GM21515 (cell line): ENCODE measurements at regions not wholly inside any gene's neighbourhood (a gene's known extent, or its start where the extent isn't known, plus 50 kb on each side); places are given as distances from the start of the nearest gene placed in this dataset.
"Not testable (repeated sequence)": the region's sequence is repeated elsewhere in the genome, so short reads cannot be mapped to it uniquely, and the experiment has no call there.

ENCODE experiments used
- ATAC-seq: cut with Tn5 transposase; IDR thresholded peaks from one replicate; pipeline ENCODE4 v1.9.1; 2021; ENCODE audit not compliant: unreplicated experiment

DNA sequence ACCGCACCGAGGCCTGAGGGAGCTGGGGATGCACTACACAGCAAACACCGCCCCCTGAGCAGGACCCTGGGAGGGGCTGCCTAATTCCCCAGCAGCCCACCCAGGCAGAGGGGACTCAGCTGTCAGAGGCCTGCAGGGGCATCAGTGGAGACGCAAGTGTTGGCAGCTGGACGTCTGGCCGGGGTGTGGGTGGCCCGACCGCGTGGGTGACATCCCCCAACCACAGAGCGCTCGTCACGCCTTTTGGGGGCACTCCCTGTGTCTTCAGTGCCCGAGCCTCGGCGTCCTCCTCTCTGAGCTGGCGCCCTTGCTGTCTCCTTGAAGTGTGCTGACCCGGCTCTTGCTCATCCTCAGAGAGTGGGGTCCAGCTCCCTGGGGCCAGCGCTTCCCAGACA lies 150.2 kb downstream of the BRD1 start:
- no peak for ATAC-seq

DNA sequence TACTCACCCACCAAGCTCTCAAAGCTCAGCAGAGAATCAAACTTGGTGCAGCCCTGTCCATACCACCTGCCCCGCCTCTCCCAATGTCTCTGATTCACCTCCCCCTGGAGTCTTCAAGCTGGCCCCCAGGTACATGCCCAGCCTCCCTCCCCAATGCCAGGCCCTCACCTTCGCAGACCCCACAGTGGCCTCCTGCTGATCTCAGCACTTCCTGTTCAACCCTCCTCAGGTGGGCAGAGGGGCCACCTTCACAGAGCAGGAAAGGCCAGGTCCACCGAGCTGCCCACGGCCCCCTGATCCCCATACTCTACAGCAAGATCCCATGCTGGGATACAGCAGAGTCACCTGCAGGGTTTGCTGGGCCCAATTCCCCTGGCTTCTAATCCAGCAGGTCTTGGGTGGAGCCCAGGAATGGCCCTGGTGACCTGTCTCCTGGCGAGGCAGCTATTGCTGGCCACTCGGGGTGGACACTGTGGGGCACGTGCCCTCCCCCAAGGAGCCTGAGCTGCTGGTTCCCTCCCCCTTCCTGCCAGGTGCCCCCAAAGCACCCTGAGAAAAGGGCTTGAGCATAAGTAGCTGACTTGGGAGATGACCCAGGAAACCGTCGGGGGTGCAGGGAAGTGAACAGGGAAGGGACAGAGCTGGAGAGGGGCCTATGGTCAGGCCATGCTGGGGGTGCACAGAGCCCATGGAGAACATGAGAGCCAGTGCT lies 150.7 kb downstream of the BRD1 start:
- no peak for ATAC-seq

DNA sequence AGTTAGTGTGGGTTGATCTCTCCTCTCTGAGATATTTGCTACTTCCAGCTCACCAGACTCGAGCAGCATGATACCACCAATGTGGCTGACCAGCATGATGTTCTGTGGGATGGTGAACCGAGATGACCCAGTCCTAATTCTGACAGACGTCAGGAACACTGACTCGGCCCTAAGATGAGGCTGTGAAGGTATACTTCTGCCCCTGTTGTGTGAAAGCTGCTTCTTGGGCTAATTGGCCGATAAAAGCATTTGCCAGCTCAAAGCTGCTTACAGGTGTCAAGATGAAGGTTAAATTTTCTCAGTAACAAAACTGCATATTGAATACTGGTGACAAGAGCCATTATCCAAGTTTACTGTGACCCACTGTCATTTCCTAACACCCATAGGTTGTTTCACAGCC lies 151.4 kb downstream of the BRD1 start:
- ATAC-seq: no peak

DNA sequence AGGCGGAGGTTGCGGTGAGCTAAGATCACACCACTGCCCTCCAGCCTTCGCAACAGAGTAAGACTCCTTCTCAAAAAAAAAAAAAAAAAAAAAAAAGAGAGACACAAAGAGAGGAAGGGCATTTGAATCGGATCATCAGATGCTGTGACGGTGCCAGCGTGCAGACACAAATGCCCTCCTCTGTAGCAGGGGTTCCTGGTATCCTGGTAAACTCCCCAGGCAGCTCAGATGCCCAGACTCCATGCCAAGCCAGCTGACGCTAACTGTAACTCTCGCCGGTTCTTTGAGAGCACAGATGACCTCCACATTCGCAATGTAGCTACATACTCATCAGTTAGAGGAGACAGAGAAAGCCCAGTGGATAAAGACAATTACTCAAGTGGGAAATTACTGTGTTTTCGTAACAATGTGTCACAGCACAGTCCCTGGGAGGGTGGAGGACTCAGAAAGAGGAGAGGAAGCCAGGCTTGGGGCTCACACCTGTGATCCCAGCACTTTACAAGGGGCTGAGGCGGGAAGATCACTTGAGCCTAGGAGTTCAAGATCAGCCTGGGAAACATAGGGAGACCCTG lies 153.1 kb downstream of the BRD1 start:
- no peak for ATAC-seq

DNA sequence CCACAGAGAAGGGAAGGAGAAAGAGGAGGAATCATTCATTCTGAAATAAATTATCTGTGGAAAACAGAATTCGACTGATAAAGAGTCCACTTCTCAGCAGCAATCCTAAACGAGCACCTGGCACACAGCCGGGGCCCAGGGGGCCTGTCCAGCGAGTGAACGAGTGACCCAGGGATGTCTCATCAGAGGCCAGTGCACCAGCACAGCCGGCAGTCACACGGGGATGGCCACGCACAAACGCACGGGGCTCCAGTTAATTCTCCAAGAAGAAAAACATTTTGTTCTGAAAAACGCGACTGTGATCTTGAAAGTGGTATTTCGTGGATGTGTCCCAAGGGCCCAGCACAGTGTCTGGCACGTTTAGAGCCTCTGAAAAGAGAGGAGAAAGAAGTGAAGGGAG lies 154.6 kb downstream of the BRD1 start:
- ATAC-seq: no peak

DNA sequence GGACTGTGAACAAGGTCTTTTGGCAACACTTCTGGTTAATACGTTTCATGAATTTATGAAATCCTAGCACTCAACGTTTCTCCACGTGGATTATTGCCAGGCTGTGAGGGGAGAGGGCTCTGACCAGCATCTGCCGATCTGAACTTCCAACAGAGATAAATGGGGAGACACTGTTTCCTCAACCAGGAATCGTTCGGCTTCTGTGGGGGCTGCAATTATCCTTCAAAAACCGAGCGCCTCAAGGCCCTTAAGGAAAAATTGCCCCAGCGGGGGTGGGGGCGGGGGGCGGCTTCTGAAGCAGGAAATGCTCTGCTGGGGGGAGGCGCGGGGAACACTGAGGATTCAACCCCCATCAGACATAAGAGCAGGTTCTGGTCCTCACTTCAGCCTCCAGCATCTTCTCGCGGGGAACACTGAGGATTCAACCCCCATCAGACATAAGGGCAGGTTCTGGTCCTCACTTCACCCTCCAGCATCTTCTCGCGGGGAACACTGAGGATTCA lies 155.6 kb downstream of the BRD1 start:
- ATAC-seq: no peak

DNA sequence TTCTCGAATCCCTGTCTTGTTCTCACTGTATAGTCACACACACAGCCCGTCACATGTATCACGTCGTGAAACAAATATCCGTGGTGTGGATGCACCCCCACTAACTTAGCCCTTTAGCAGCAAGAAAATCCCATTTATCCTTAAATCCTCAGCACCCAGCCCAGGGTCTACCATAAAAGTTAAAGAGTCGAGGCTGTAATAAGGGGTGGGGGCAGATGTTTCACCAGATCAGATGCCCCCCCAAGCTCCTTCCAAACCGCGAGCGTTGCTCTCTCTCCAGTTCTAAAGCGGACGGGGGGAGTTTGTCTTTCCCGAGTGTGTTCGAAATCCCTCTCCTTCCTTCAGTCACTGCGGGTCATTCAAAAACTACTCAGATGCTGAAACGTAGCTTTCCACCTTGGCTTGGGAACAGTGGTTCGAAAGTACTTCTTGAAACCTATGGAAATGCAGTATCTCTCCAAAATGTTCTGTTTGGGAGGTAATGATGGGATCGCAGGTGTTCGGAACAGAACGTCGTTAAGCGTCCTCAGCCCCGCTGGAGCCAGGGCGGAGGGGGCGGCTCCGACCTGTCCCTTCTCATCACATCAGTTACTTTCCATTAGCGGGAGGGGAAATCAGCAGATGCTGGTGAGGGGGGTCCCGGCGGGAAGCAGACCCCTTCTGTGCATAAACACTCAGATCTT lies 156.2 kb downstream of the BRD1 start:
- ATAC-seq: no peak

DNA sequence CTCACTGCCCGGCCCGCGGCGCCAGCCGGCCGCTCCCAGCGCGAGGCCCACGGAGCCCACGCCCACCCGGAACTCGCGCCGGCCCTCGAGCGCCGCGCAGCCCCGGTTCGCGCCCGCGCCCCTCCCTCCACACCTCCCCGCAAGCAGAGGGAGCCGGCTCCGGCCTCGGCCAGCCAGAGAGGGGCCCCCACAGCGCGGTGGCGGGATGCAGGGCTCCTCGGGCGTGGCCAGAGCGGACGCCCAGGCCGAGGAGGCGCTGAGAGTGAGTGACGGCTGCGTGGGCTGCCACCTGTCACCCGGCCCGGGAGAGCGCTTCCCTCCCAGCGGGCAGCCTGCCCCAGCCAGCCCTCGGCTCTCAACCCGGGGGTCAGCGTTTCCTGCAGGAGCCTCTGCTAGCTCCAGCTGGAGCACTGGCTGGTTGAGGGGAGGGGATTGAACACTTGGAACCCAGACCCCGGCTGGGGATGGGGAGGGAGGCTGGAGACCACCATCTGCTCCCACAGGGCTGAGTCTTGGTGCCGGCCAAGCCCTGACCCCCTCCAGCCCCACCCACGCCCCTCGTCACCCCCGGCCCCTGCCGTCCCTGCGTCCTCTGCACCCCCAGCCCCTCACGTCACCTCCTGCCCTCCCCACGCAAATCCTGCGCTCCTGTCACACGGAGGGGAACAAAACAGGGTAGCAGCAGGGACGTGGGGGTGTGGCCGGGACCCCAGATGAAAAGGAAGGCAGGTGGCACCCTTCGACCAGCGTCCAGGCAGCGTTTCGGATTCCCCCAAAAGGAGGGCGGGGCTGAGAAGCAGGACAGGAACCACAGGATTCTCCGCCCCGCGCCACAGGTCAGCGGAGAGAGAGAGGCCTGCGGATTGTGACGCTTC lies 157.0 kb downstream of the BRD1 start:
- ATAC-seq: no peak

DNA sequence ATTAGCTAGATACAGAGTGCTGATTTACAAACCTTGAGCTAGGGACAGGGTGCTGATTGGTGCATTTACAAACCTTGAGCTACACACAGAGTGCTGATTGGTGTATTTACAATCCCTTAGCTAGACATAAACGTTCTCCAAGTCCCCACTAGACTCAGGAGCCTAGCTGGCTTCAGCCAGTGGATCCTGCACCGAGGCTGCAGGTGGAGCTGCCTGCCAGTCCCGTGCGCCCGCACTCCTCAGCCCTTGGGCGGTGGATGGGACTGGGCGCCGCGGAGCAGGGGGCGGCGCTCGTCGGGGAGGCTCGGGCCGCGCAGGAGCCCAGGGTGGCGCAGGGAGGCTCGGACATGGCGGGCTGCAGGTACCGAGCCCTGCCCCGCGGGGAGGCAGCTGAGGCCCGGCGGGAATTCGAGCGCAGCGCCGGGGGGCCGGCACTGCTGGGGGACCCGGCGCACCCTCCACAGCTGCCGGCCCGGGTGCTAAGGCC lies 157.7 kb downstream of the BRD1 start:
- ATAC-seq: not testable (repeated sequence)

DNA sequence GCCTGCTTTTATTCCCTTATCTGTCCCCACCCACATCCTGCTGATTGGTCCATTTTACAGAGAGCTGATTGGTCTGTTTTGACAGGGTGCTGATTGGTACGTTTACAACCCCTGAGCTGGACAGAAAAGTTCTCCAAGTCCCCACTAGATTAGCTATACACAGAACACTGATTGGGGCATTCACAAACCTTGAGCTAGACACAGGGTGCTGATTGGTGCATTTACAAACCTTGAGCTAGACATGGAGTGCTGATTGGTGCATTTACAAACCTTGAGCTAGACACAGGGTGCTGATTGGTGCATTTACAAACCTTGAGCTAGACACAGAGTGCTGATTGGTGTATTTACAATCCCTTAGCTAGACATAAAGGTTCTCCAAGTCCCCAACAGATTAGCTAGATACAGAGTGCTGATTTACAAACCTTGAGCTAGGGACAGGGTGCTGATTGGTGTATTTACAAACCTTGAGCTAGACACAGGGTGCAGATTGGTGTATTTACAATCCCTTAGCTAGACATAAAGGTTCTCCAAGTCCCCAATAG lies 158.2 kb downstream of the BRD1 start:
- not testable (repeated sequence) for ATAC-seq

DNA sequence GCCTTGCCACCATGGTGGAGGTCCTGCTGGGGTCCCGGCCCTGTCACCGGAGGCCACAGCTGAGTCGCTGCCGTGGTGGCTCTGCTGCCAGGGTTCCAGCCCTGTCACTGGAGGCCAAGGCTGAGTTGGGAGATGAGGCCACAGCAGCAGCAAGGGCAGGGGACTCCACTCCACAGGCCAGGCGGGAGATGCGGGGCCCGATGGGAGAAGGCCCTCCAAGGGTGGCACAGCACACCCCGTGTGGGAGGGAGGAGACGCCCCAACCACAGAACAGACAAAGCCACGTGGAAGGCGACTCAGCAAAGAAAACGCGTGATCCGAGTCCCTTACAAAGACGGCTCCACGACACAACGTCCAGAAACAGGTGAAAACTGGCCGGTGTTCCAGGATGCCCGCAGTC lies 159.3 kb downstream of the BRD1 start:
- no peak for ATAC-seq

DNA sequence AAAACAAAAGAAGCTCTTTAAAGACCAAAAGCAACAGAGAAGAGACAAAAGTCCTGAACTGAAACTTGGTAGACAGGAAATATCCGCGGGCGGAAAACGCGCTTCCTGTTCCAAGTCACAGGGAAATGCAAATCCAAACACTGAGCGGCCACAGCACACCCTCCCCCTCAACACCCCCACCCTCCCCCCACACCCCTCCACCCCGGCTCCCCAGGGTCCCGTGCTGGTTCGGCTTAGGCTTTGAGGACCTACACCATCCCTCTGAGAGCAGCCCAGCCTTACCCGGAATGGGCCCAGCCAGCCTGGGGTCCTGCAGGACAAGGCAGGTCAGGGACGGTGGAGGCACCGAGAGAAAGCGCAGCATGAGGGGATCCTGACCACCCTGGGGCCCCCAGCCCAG lies 160.4 kb downstream of the BRD1 start:
- no peak for ATAC-seq

DNA sequence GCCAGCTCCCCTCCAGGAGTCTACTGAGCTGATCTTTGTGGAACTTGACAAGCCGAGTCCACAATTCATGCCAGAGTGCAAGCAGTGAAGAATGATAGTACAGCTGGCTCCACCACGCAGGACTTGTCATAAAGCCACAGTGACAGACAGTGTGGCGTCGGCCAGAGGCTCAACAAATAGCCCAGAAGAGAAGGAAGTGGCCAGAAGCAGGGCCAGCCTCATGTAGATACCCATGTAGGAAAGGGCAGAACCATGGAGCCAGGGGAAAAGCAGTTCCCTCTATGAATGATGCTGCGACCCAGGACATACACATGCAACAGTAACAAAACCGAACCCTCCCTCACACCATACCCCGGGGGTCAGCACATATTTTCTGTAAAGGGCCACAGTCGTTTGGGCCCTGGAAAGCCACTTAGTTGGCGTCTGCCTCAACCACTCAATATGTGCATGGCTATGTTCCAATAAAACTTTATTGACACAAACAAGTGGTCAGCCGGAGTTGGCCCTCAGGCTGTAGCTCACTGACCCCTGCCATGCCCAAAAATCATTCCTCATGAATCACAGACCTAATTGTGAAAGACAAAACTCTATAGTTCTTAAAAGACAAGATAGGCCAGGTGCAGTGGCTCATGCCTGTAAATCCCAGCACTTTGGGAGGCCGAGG lies 161.4 kb downstream of the BRD1 start:
- no peak for ATAC-seq

DNA sequence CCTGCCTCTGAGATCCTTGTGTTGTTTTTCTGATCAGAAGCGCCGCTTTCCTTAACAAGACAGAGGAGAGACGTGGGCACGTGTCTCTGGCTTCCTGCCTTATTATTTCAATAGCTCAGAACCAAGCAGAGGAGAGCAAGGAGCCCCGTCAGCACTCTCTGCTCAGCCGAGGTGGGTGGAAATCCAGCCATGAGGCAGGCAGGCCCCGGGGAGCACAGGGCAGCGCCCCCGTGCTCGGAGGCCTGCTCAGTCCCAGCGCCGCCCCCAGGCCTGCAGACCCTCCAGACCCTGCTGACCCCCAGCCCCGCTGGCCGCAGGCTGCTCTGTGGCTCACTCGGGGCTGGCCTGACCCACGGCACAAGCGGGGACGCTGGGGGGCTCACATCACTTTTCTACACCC lies 162.8 kb downstream of the BRD1 start:
- no peak for ATAC-seq

DNA sequence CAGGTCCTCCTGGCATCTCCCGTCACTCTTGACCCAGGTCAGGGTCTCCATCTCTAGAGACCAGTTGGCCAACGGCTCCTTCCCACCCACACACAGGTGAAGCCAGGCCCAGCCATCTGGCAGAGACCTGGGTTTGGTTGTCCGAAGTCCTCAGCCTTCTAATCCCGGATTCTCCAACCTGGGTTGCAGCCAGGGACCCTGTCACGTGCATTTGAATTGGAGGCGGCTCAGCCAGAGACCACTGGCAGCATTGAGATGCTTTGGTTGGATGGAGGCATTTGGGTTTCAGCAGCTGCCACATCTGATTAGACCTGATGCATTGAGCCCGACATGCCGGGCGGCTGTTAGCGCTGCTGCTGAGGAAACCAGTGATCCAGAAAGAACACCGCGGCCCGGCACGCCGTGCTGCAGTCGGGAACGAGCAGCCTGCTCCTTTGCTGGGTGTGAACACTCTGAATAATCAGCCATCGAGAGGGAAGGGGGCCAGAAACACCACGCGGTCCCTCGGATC lies 163.2 kb downstream of the BRD1 start:
- ATAC-seq: no peak

DNA sequence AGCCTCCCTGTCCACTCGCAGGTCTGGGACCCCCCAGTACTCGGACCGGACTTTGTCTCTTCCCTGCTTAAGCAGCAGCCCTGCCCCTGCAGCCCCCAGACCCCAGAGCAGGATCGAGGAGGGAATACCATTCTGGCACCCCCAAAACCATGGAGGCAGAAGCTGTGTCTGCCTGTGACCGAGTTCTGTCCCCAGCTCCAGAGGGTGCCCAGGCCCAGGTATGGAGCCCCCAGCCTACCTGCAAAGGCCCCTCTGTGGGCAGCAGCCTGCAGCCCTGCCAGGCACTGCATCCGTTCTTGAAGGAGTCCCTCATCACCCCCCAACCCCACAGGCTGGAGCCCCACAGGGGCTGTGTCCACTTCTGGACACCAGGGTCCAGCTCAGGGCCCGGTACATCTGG lies 163.8 kb downstream of the BRD1 start:
- ATAC-seq: no peak

DNA sequence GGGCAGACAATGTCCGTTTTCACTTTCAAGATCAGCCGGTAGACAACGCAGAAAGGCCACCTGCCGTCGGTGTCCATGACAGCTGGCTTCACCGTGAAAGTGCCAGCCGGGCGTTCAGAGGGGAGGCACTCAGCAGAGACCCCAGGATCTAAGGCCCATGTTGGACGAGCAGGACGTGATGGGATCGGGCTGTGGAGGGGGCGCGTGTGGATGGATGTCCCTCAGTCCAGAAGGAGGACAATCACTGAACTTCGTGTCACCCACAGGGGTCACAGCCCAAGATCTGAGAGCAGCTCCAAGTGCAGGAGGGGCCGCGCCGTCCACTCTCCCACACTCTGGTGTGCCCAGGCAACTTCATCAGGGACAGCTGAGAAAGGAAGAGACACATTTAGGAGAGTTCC lies 164.4 kb downstream of the BRD1 start:
- ATAC-seq: no peak

DNA sequence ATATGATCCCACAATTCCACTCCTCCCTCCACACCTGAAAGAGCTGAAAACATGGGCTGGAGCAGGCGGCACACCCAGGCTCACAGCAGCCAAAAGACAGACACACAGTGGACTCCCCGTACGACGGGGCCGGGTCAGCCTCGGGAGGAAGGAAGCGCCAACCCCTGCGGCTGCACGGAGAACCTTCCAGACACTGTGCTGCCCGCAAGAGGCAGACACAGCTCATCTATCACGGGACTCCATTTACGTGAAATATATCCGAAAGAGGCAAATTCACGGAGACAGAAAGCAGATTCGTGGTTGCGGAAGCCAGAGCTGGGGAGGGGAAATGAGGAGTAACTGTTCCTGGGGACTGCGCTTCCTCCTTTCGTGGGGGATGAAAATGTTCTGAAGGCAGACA lies 165.0 kb downstream of the BRD1 start:
- ATAC-seq: no peak

DNA sequence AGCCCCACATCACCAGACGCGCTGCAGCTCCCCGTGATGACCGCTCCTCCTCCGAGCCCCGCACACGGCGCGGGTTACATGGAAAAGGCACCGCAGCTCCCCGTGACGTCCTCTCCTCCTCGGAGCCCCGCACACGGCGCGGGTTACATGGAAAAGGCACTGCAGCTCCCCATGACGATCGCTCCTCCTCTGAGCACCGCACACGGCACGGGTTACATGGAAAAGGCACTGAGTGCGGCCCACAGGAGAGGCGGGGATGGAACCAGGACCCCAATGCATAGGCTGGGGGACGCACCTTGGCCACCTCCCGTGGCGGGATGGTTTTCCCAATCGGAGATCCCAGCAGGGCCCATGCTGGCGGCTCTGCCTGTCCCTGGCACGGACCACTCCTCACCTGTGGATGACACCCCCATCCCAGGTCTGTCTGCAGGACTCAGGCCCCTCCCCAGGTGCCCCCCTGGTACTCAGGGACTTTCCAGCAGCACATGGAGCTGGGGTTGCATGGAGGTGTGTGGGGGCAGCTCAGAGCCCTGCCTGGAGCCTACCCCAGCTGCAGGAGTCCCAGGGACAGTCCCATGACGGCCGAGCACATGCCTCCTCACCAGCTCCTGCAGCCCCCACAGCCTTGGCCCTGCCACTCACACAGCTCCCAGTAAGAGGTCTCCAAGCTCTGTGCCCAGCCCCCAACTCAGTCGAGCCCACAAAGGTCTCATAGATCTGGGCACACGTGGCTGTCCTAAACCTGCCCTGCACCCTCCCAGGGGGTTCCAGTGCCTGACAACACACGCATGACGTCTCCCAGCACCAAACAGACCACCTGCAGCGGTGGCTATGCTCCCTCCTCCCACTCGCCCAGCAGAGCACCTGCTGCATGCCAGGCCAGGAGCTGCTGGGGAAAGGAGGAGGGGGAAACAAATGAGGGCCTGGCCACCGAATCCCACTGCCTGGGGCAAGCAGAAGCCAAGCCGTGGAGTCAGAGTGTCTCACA lies 166.6 kb downstream of the BRD1 start:
- ATAC-seq: no peak
